ENCODE measurements at regions not wholly inside any gene's neighbourhood (a gene's known extent, or its start where the extent isn't known, plus 50 kb on each side); places are given as distances from the start of the nearest gene placed in this dataset.

- TF ChIP-seq SIN3A (IDR thresholded peaks at IDR 0.05; ENCODE audit: borderline replicate concordance, low read depth, low read length): peak; percentile 92
- no peak for TF ChIP-seq SMC3 (IDR thresholded peaks at IDR 0.05; ENCODE audit: low read depth, low read length)
- TF ChIP-seq RCOR1 (IDR thresholded peaks at IDR 0.05; ENCODE audit: low read length): no peak
- 0 out of 2 replicates have a peak, but pooled peaks have one; percentile 18 for TF ChIP-seq CTCF (IDR thresholded peaks at IDR 0.05)
- no peak for TF ChIP-seq USF1 (IDR thresholded peaks at IDR 0.05; ENCODE audit: borderline replicate concordance, low read depth)
- TF ChIP-seq TCF12 (IDR thresholded peaks at IDR 0.05): peak; percentile 91
These were observed 510.5 kb upstream of the TNP1 start (continued) for GRCh38 chr2:217370391-217370790.

- H3K9ac ChIP-seq: no peak overlapping the region
- 59% methylated on average over 4 of the region's 4 CpGs for WGBS (ENCODE audit: low lambda C conversion rate)
- H3K9me2 ChIP-seq: no peaks in the 10 kb centered on the region
- H3K79me2 ChIP-seq (ENCODE audit: insufficient read depth): no peaks in the 10 kb centered on the region
- peaks cover 9 to 19% of the 10 kb centered on the region in 2 experiments for H3K4me1 ChIP-seq (ENCODE audit: control insufficient read depth in 1 of 2, insufficient read depth in 2 of 2, low read depth in 1 of 2, low read length in 1 of 2)
- no peak overlapping the region for H2AFZ ChIP-seq (ENCODE audit: low read depth)
- CTCF ChIA-PET: interaction anchor here (1.1 kb wide), 1 partner anchor 11 kb away, joined by 4 read pairs; no protein-coding TSS in a partner anchor
- peaks cover 12% of the 10 kb centered on the region for H3F3A ChIP-seq (replicated peaks; ENCODE audit: insufficient read depth)
- POLR2A ChIA-PET: no interaction called here
- H3K27ac ChIP-seq (ENCODE audit: low read depth in 2 of 2, low read length in 1 of 2): peak overlapping the region in 1 of 2 experiments; percentile 61; a peak in 1 of 4 replicates
- no peak for TF ChIP-seq EZH2phosphoT487 (IDR thresholded peaks at IDR 0.05; ENCODE audit: borderline replicate concordance, low read depth)
- TF ChIP-seq YY1 (IDR thresholded peaks at IDR 0.05; ENCODE audit: low read depth): no peak
- TF ChIP-seq RFX5 (IDR thresholded peaks at IDR 0.05; ENCODE audit: low read length): no peak
- no peak for TF ChIP-seq EP300 (IDR thresholded peaks at IDR 0.05; ENCODE audit: borderline replicate concordance in 1 of 2, low read depth in 1 of 2, low read length in 1 of 2)
- TF ChIP-seq FOXM1 (IDR thresholded peaks at IDR 0.05; ENCODE audit: low read depth): no peak
- TF ChIP-seq TCF12 (IDR thresholded peaks at IDR 0.05): no peak
- TF ChIP-seq GATA2 (CRISPR knock-in tag; IDR thresholded peaks at IDR 0.05): no peak
- no peak for TF ChIP-seq MXI1 (IDR thresholded peaks at IDR 0.05; ENCODE audit: low read depth, low read length)
- TF ChIP-seq MEF2A (IDR thresholded peaks at IDR 0.05; ENCODE audit: borderline replicate concordance, low read depth): no peak
- no peak for TF ChIP-seq TAF1 (IDR thresholded peaks at IDR 0.05; ENCODE audit: borderline replicate concordance, low read depth, low read length)
- TF ChIP-seq RAD21 (IDR thresholded peaks at IDR 0.05; ENCODE audit: low read length): no peak
- no peak for TF ChIP-seq TEAD4 (IDR thresholded peaks at IDR 0.05; ENCODE audit: borderline replicate concordance, insufficient read depth)
- TF ChIP-seq SMC3 (IDR thresholded peaks at IDR 0.05; ENCODE audit: low read depth, low read length): no peak
- no peak for TF ChIP-seq RXRA (IDR thresholded peaks at IDR 0.05; ENCODE audit: borderline replicate concordance, low read depth)
- TF ChIP-seq ZBTB33 (IDR thresholded peaks at IDR 0.05; ENCODE audit: borderline replicate concordance, low read depth): no peak
- DNase-seq: no peak
- H3K9me3 ChIP-seq: no peaks in the 10 kb centered on the region
- H3K4me3 ChIP-seq (ENCODE audit: low read depth in 2 of 2, low read length in 1 of 2): no peak overlapping the region
- no peaks in the 10 kb centered on the region for H4K20me1 ChIP-seq (ENCODE audit: insufficient read depth)
- no peaks in the 10 kb centered on the region for H3K36me3 ChIP-seq (replicated peaks in 1 of 2; ENCODE audit: control insufficient read depth in 1 of 2, insufficient read depth in 2 of 2, low read length in 1 of 2)
- no peak overlapping the region for H3K4me2 ChIP-seq
- H3K27me3 ChIP-seq (ENCODE audit: insufficient read depth): no peaks in the 10 kb centered on the region
These were observed 507.6 kb upstream of the TNP1 start for GRCh38 chr2:217367464-217367863.
